GM18870 (cell line): ENCODE measurements at regions not wholly inside any gene's neighbourhood (a gene's known extent, or its start where the extent isn't known, plus 50 kb on each side); places are given as distances from the start of the nearest gene placed in this dataset.
"Not testable (repeated sequence)": the region's sequence is repeated elsewhere in the genome, so short reads cannot be mapped to it uniquely, and the experiment has no call there.

Experiments used
- ATAC-seq: cut with Tn5 transposase; IDR thresholded peaks from one replicate; pipeline ENCODE4 v1.9.1; 2021; ENCODE audit warnings: moderate library complexity; ENCODE audit not compliant: unreplicated experiment

GRCh38 chr11:35046681-35047080, 92.3 kb upstream of the CD44 start:
- no peak for ATAC-seq

- ATAC-seq = no peak
These were observed 91.8 kb upstream of the CD44 start for GRCh38 chr11:35047179-35047578.

GRCh38 chr11:35047769-35048168, 91.2 kb upstream of the CD44 start:
- ATAC-seq = no peak

- ATAC-seq = not testable (repeated sequence)
These were observed 90.6 kb upstream of the CD44 start for GRCh38 chr11:35048346-35048745.

GRCh38 chr11:35049859-35050531, 89.0 kb upstream of the CD44 start:
- ATAC-seq = peak; percentile 71

GRCh38 chr11:35050541-35050995, 88.4 kb upstream of the CD44 start:
- ATAC-seq = peak; percentile 28

GRCh38 chr11:35056391-35057093, 82.4 kb upstream of the CD44 start:
- ATAC-seq = no peak

- no peak for ATAC-seq
These were observed 80.9 kb upstream of the CD44 start for GRCh38 chr11:35057926-35058668.

GRCh38 chr11:35058669-35059434, 80.1 kb upstream of the CD44 start:
- ATAC-seq = no peak

- ATAC-seq = no peak
These were observed 77.2 kb upstream of the CD44 start for GRCh38 chr11:35061516-35062440.

GRCh38 chr11:35063488-35063931, 75.5 kb upstream of the CD44 start:
- no peak for ATAC-seq

GRCh38 chr11:35064114-35064800, 74.7 kb upstream of the CD44 start:
- ATAC-seq = no peak

- no peak for ATAC-seq
These were observed 73.4 kb upstream of the CD44 start for GRCh38 chr11:35065566-35065965.

- ATAC-seq = no peak
These were observed 72.9 kb upstream of the CD44 start for GRCh38 chr11:35066030-35066429.

GRCh38 chr11:35066783-35067423, 72.1 kb upstream of the CD44 start:
- ATAC-seq = peak; percentile 91

GRCh38 chr11:35071722-35072121, 67.2 kb upstream of the CD44 start:
- no peak for ATAC-seq

GRCh38 chr11:35073691-35074419, 65.1 kb upstream of the CD44 start:
- no peak for ATAC-seq
